Hepatocyte (in vitro differentiated cells): ENCODE measurements at regions not wholly inside any gene's neighbourhood (a gene's known extent, or its start where the extent isn't known, plus 50 kb on each side); places are given as distances from the start of the nearest gene placed in this dataset.

Source experiments
- DNase-seq: peaks from one replicate; pipeline ENCODE4 v3.0.0-alpha.2; 2016; ENCODE audit warnings: low spot score
- H2AFZ ChIP-seq: fragments of 200-600 bp; sonication (generic); 2 replicates; pipeline ENCODE4 v1.6.0; 2016; ENCODE audit warnings: antibody characterized with exemption, mild to moderate bottlenecking
- H3K27ac ChIP-seq: fragments of 200-600 bp; sonication (generic); 2 replicates; pipeline ENCODE4 v1.5.1; 2016; ENCODE audit warnings: mild to moderate bottlenecking
- H3K27me3 ChIP-seq: fragments of 200-600 bp; sonication (generic); 2 replicates; pipeline ENCODE4 v1.6.1; 2016
- H3K36me3 ChIP-seq: fragments of 200-600 bp; sonication (generic); replicated peaks from 2 replicates; pipeline ENCODE4 v1.5.1; 2016; ENCODE audit warnings: low read depth; ENCODE audit not compliant: insufficient read depth
- H3K4me1 ChIP-seq: fragments of 200-600 bp; sonication (generic); 2 replicates; pipeline ENCODE4 v1.5.1; 2016; ENCODE audit warnings: mild to moderate bottlenecking, moderate library complexity; ENCODE audit not compliant: insufficient read depth
- H3K4me2 ChIP-seq: fragments of 200-600 bp; sonication (generic); 2 replicates; pipeline ENCODE4 v1.6.0; 2016
- H3K4me3 ChIP-seq: fragments of 200-600 bp; sonication (generic); 2 replicates; pipeline ENCODE4 v1.5.1; 2016; ENCODE audit warnings: mild to moderate bottlenecking
- H3K79me2 ChIP-seq: fragments of 200-600 bp; sonication (generic); 2 replicates; pipeline ENCODE4 v1.6.0; 2017; ENCODE audit warnings: mild to moderate bottlenecking
- H3K9me2 ChIP-seq: fragments of 200-600 bp; sonication (generic); replicated peaks from 2 replicates; pipeline ENCODE4 v1.6.0; 2017; ENCODE audit warnings: mild to moderate bottlenecking; ENCODE audit not compliant: insufficient read depth
- H3K9me3 ChIP-seq: fragments of 200-600 bp; sonication (generic); 2 replicates; pipeline ENCODE4 v1.5.1; 2016; ENCODE audit warnings: low read depth, mild to moderate bottlenecking
- H4K20me1 ChIP-seq: fragments of 200-600 bp; sonication (generic); 2 replicates; pipeline ENCODE4 v1.6.0; 2016; ENCODE audit warnings: mild to moderate bottlenecking; ENCODE audit not compliant: insufficient read depth, poor library complexity, severe bottlenecking
- EZH2 ChIP-seq: fragments of 200-600 bp; sonication (generic); IDR thresholded peaks from 2 replicates; pipeline ENCODE4 v1.6.1; 2016; ENCODE audit warnings: antibody characterized with exemption, mild to moderate bottlenecking, borderline replicate concordance
- EZH2phosphoT487 ChIP-seq: fragments of 200-600 bp; sonication (generic); IDR thresholded peaks from one replicate; pipeline ENCODE4 v1.6.1; 2018; ENCODE audit warnings: antibody characterized with exemption, mild to moderate bottlenecking, low read depth, moderate library complexity; ENCODE audit not compliant: unreplicated experiment, severe bottlenecking
- WGBS: methylation state at CpG from one replicate; pipeline ENCODE4 v1.1.6; 2016; ENCODE audit warnings: low lambda C conversion rate; ENCODE audit errors: missing lambda C conversion rate; 5-methylcytosine and 5-hydroxymethylcytosine counted together
- TF ChIP-seq, protein P1 (sequence below): fragments of 200-600 bp; sonication (generic); IDR thresholded peaks from 2 replicates; pipeline ENCODE4 v1.5.1; 2016; ENCODE audit warnings: antibody characterized with exemption, mild to moderate bottlenecking; ENCODE audit not compliant: poor library complexity

DNA sequence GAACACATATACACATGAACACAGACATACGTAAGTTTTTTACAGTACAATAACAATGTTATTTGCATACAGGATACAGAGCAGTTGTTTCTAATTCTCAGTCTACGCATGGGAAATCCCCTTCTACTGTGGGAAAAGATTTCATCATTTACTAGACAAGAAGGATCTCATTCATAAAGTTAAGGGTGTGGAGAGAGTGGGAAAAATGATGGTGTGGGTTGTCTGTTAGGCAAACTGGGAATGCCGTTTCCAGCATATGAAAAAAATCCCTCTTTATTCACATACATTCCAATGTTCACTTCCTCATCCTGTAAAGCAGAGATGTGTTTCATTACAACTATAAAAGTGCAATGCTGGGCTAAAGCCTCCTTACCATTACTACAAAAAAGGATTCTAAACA lies 120.9 kb downstream of the SINHCAF start:
- Histone ChIP-seq H2AFZ (no peak overlapping the region), H4K20me1 (no peaks in the 10 kb centered on the region), H3K4me3 (no peak overlapping the region), H3K4me1 (no peaks in the 10 kb centered on the region), H3K9me3 (no peaks in the 10 kb centered on the region), H3K27ac (no peak overlapping the region), H3K36me3 (no peaks in the 10 kb centered on the region), H3K79me2 (no peaks in the 10 kb centered on the region), H3K4me2 (no peak overlapping the region), H3K27me3 (peaks cover 10% of the 10 kb centered on the region), H3K9me2 (no peaks in the 10 kb centered on the region)
- TF ChIP-seq EZH2 (no peak), EZH2phosphoT487 (no peak)
- TF ChIP-seq, protein P1, sequence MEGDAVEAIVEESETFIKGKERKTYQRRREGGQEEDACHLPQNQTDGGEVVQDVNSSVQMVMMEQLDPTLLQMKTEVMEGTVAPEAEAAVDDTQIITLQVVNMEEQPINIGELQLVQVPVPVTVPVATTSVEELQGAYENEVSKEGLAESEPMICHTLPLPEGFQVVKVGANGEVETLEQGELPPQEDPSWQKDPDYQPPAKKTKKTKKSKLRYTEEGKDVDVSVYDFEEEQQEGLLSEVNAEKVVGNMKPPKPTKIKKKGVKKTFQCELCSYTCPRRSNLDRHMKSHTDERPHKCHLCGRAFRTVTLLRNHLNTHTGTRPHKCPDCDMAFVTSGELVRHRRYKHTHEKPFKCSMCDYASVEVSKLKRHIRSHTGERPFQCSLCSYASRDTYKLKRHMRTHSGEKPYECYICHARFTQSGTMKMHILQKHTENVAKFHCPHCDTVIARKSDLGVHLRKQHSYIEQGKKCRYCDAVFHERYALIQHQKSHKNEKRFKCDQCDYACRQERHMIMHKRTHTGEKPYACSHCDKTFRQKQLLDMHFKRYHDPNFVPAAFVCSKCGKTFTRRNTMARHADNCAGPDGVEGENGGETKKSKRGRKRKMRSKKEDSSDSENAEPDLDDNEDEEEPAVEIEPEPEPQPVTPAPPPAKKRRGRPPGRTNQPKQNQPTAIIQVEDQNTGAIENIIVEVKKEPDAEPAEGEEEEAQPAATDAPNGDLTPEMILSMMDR = no peak
- no peak for DNase-seq
- WGBS = 48% methylated on average over 3 of the region's 3 CpGs

DNA sequence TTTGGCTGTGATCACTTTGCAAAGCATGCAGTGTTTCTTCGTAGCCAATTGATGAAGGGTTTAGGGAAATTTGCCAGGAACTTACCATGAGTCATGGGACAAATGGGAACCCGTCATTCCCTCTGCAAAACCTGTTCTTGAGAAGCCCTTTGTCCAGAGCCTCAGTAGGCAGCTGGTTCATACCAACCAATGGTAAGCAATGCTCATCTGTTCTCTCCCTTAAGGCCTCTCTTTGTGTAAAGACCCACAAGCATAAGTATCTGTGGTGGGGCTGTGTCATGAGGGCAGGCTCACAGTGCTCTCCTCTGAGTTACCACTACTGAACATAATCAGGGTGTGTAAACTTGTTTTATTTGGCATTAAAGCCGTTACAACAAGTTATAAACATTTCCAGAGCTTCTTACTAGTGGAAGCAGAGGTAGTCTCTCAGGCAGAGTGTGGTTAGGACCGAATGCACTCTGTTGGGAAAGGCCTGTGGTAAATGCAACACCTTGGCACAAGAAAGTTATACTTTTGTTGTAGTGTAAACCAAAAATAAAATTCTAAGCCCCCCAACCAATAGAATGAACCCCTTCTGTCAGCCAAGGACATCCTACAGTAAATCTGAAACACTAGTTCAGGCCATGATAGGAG lies 119.8 kb downstream of the SINHCAF start:
- Histone ChIP-seq H3K79me2 (no peaks in the 10 kb centered on the region), H3K4me2 (no peak overlapping the region), H3K9me2 (no peaks in the 10 kb centered on the region), H3K27me3 (peaks cover 7% of the 10 kb centered on the region), H3K4me3 (no peak overlapping the region), H2AFZ (no peak overlapping the region), H4K20me1 (no peaks in the 10 kb centered on the region), H3K9me3 (no peaks in the 10 kb centered on the region), H3K4me1 (no peaks in the 10 kb centered on the region), H3K27ac (no peak overlapping the region), H3K36me3 (no peaks in the 10 kb centered on the region)
- TF ChIP-seq, protein P1 = no peak
- TF ChIP-seq EZH2 (no peak), EZH2phosphoT487 (no peak)
- no peak for DNase-seq
- 52% methylated on average over 4 of the region's 4 CpGs for WGBS

DNA sequence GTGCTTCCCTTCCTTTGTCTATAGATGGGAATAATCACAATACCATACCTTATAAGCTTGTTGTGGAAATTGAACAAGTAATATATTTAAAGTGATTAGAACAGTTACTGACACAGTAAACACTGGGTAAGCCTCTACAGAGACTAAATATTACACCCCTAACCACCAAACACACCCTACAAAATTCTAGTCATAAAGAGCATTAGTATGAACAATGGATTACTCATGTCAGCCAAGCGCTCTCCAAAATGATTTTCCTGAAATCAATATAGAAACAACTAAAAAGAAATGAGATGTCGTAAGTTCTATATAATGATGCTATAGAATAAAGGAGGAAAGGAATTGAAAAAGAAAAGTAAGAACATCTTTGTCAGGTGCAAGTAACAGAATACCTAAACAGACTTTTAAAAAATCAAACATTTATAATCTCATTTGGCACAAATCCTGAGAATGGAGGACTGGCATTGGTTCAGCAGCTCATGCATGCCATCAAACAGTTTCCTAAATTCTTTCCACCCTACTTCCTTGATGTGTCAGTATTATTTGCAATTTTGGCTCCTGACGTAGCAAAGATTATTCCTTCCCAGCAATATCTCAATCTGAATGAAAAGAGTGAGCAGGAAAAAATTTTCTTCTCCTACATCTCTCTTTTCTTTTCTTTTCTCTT lies 118.0 kb downstream of the SINHCAF start:
- H3K36me3 ChIP-seq = no peaks in the 10 kb centered on the region
- H3K4me3 ChIP-seq = no peak overlapping the region
- no peak for TF ChIP-seq EZH2
- TF ChIP-seq, protein P1 = no peak
- no peak for TF ChIP-seq EZH2phosphoT487
- H3K4me1 ChIP-seq = no peaks in the 10 kb centered on the region
- WGBS = 93% methylated on average over 3 of the region's 3 CpGs
- no peaks in the 10 kb centered on the region for H3K9me3 ChIP-seq
- peaks cover 6% of the 10 kb centered on the region for H3K27me3 ChIP-seq
- no peaks in the 10 kb centered on the region for H3K79me2 ChIP-seq
- no peak for DNase-seq
- H3K9me2 ChIP-seq = no peaks in the 10 kb centered on the region
- no peak overlapping the region for H3K4me2 ChIP-seq
- H2AFZ ChIP-seq = no peak overlapping the region
- H3K27ac ChIP-seq = no peak overlapping the region
- no peaks in the 10 kb centered on the region for H4K20me1 ChIP-seq

DNA sequence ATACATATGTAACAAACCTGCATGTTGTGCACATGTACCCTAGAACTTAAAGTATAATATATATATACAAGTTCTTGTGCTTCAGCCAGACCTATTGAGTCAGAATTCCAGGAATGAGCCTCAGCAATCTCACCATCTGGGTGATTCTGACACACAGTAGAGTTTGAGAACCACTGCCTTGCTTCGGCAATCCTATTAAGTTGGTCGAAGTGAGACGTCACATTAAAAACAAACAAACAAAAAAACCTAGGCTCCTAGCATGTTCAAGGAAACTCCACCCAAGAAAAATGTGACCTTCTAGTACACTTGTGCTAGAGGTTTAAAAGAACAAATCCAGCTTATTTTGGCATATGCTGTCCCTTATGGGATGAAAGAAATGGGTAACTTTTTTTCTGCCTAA lies 115.8 kb downstream of the SINHCAF start:
- H3K36me3 ChIP-seq = no peaks in the 10 kb centered on the region
- H3K9me3 ChIP-seq = no peaks in the 10 kb centered on the region
- H2AFZ ChIP-seq = no peak overlapping the region
- no peaks in the 10 kb centered on the region for H4K20me1 ChIP-seq
- no peaks in the 10 kb centered on the region for H3K4me1 ChIP-seq
- no peaks in the 10 kb centered on the region for H3K9me2 ChIP-seq
- WGBS = 94% methylated on average over 3 of the region's 3 CpGs
- no peak for TF ChIP-seq EZH2phosphoT487
- TF ChIP-seq, protein P1 = no peak
- no peak for TF ChIP-seq EZH2
- H3K79me2 ChIP-seq = no peaks in the 10 kb centered on the region
- H3K4me2 ChIP-seq = no peak overlapping the region
- H3K27ac ChIP-seq = no peak overlapping the region
- H3K4me3 ChIP-seq = no peak overlapping the region
- H3K27me3 ChIP-seq = no peaks in the 10 kb centered on the region
- no peak for DNase-seq
